DOHH2 (cell line): ENCODE measurements at regions not wholly inside any gene's neighbourhood (a gene's known extent, or its start where the extent isn't known, plus 50 kb on each side); places are given as distances from the start of the nearest gene placed in this dataset.
"Not testable (repeated sequence)": the region's sequence is repeated elsewhere in the genome, so short reads cannot be mapped to it uniquely, and the experiment has no call there.

Experiments
- H3F3A ChIP-seq: fragments of 200-600 bp; sonication (generic), shearing (Covaris generic); 2 replicates; pipeline ENCODE4 v1.6.0; 2016; ENCODE audit warnings: antibody characterized with exemption, mild to moderate bottlenecking; ENCODE audit not compliant: control insufficient read depth, insufficient read depth
- H3K27ac ChIP-seq: fragments of 200-600 bp; sonication (generic); 2 replicates; pipeline ENCODE4 v1.5.1; 2014; ENCODE audit warnings: low read depth, mild to moderate bottlenecking, low read length, moderate library complexity
- H3K27me3 ChIP-seq: fragments of 200-600 bp; sonication (generic); 2 replicates; pipeline ENCODE4 v1.6.1; 2014; ENCODE audit warnings: mild to moderate bottlenecking, low read length, mixed read lengths; ENCODE audit not compliant: control insufficient read depth
- H3K36me3 ChIP-seq: fragments of 200-600 bp; sonication (generic); 2 replicates; pipeline ENCODE4 v1.6.1; 2014; ENCODE audit warnings: mild to moderate bottlenecking, low read length, moderate library complexity, mixed read lengths; ENCODE audit not compliant: control insufficient read depth
- H3K4me1 ChIP-seq: fragments of 200-600 bp; sonication (generic); 2 replicates; pipeline ENCODE4 v1.6.1; 2014; ENCODE audit warnings: mild to moderate bottlenecking, low read length, mixed read lengths; ENCODE audit not compliant: control insufficient read depth
- H3K4me2 ChIP-seq: fragments of 200-600 bp; sonication (generic); 2 replicates; pipeline ENCODE4 v1.6.0; 2014; ENCODE audit warnings: mild to moderate bottlenecking, low read length, moderate library complexity
- H3K4me3 ChIP-seq: fragments of 200-600 bp; sonication (generic); 2 replicates; pipeline ENCODE4 v1.5.1; 2014; ENCODE audit warnings: mild to moderate bottlenecking, low read length, mixed read lengths
- H3K79me2 ChIP-seq: fragments of 200-600 bp; sonication (generic); 2 replicates; pipeline ENCODE4 v1.6.1; 2014; ENCODE audit warnings: mild to moderate bottlenecking, low read length, mixed read lengths; ENCODE audit not compliant: control insufficient read depth
- H3K9me2 ChIP-seq: fragments of 200-600 bp; sonication (generic); replicated peaks from 2 replicates; pipeline ENCODE4 v1.6.1; 2014; ENCODE audit warnings: mild to moderate bottlenecking, low read length, mixed read lengths; ENCODE audit not compliant: control insufficient read depth
- H3K9me3 ChIP-seq: fragments of 200-600 bp; sonication (generic); 2 replicates; pipeline ENCODE4 v1.6.1; 2014; ENCODE audit warnings: antibody characterized with exemption, low read length, mixed read lengths; ENCODE audit not compliant: control insufficient read depth, insufficient read depth
- H4K20me1 ChIP-seq: fragments of 200-600 bp; sonication (generic); 2 replicates; pipeline ENCODE4 v1.6.0; 2014; ENCODE audit warnings: low read depth, mild to moderate bottlenecking, antibody characterized with exemption, low read length, moderate library complexity; ENCODE audit not compliant: control insufficient read depth, insufficient read depth
- CTCF ChIP-seq: fragments of 200-600 bp; sonication (generic); IDR thresholded peaks from one replicate; pipeline ENCODE4 v1.5.1; 2014; ENCODE audit warnings: antibody characterized with exemption, mild to moderate bottlenecking, low read depth, low read length; ENCODE audit not compliant: poor library complexity, severe bottlenecking
- EZH2phosphoT487 ChIP-seq: fragments of 200-600 bp; sonication (generic); IDR thresholded peaks from 2 replicates; pipeline ENCODE4 v1.6.1; 2017; ENCODE audit warnings: borderline replicate concordance, mild to moderate bottlenecking, antibody characterized with exemption, low read length, moderate library complexity, mixed read lengths

GRCh38 chrX:118271775-118272174 lies 74.1 kb upstream of the WDR44 start:
- Histone ChIP-seq H3K4me2 (no peak overlapping the region), H3K4me1 (no peaks in the 10 kb centered on the region), H3K9me3 (no peaks in the 10 kb centered on the region), H3K36me3 (no peaks in the 10 kb centered on the region), H3K79me2 (no peaks in the 10 kb centered on the region), H3K4me3 (no peak overlapping the region), H4K20me1 (no peaks in the 10 kb centered on the region), H3F3A (no peaks in the 10 kb centered on the region), H3K27ac (no peak overlapping the region), H3K27me3 (no peaks in the 10 kb centered on the region), H3K9me2 (no peaks in the 10 kb centered on the region)
- TF ChIP-seq EZH2phosphoT487 (no peak), CTCF (no peak)

GRCh38 chrX:118272242-118272641 lies 73.7 kb upstream of the WDR44 start:
- no peaks in the 10 kb centered on the region for H3K79me2 ChIP-seq
- no peaks in the 10 kb centered on the region for H4K20me1 ChIP-seq
- no peaks in the 10 kb centered on the region for H3K27me3 ChIP-seq
- H3K4me1 ChIP-seq: no peaks in the 10 kb centered on the region
- TF ChIP-seq EZH2phosphoT487 (no peak), CTCF (no peak)
- no peak overlapping the region for H3K4me2 ChIP-seq
- H3F3A ChIP-seq: no peaks in the 10 kb centered on the region
- no peaks in the 10 kb centered on the region for H3K9me2 ChIP-seq
- no peaks in the 10 kb centered on the region for H3K9me3 ChIP-seq
- H3K27ac ChIP-seq: no peak overlapping the region
- H3K4me3 ChIP-seq: no peak overlapping the region
- H3K36me3 ChIP-seq: no peaks in the 10 kb centered on the region

GRCh38 chrX:118286066-118286762 lies 59.7 kb upstream of the WDR44 start:
- H3K4me2 ChIP-seq: no peak overlapping the region
- no peaks in the 10 kb centered on the region for H3K36me3 ChIP-seq
- no peaks in the 10 kb centered on the region for H3K27me3 ChIP-seq
- no peaks in the 10 kb centered on the region for H4K20me1 ChIP-seq
- no peak for TF ChIP-seq CTCF
- no peak for TF ChIP-seq EZH2phosphoT487
- no peaks in the 10 kb centered on the region for H3K9me3 ChIP-seq
- no peaks in the 10 kb centered on the region for H3K9me2 ChIP-seq
- no peak overlapping the region for H3K4me3 ChIP-seq
- no peak overlapping the region for H3K27ac ChIP-seq
- no peaks in the 10 kb centered on the region for H3F3A ChIP-seq
- H3K79me2 ChIP-seq: no peaks in the 10 kb centered on the region
- no peaks in the 10 kb centered on the region for H3K4me1 ChIP-seq

GRCh38 chrX:118295818-118296217 lies 50.1 kb upstream of the WDR44 start:
- H3F3A ChIP-seq, H4K20me1 ChIP-seq, H3K4me3 ChIP-seq, H3K27me3 ChIP-seq, H3K9me2 ChIP-seq, H3K4me1 ChIP-seq, H3K4me2 ChIP-seq, H3K79me2 ChIP-seq, H3K36me3 ChIP-seq, H3K27ac ChIP-seq, H3K9me3 ChIP-seq: not testable (repeated sequence)
